HG02885 (cell line): ENCODE measurements at regions not wholly inside any gene's neighbourhood (a gene's known extent, or its start where the extent isn't known, plus 50 kb on each side); places are given as distances from the start of the nearest gene placed in this dataset.

ENCODE experiments used
- ATAC-seq: cut with Tn5 transposase; IDR thresholded peaks from one replicate; pipeline ENCODE4 v1.9.1; 2021; ENCODE audit warnings: mild to moderate bottlenecking; ENCODE audit not compliant: unreplicated experiment, poor library complexity

DNA sequence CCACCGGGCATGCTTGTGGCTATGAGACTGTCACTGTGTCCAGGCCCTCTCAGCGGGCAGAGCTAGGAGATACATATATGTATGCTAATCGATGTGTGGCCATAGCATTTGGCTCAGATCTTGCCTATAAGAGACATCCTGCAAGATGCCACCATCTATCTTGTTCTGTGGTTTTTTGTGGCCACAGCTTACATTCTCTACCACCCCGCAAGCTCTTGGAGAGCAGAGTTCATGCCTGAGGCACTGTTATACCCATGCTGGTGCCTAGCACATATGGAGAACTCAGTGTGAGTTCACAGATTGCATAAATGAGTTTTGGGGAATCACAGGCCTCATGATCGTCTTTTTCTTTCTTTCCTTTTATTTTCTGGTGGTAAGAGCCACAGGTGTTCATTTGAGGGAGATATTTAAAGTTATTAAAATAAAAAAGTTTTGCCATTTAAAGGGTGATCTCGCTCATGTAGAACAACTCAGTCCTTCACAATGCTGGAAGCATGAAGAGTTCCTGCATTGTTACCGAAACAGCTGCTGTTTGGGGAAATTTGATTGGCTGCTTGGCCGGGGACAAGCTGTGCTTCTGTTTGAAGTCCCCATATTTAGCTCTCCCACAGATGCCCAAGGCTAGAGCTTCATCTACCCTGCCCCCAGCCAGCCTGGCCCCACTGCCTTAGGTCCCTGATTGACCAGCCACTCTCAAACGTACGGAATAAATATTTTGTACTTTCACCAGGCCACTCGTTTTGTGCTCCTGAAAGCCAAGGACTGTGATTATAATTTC is 169.2 kb upstream of the MAP1B start:
- no peak for ATAC-seq

DNA sequence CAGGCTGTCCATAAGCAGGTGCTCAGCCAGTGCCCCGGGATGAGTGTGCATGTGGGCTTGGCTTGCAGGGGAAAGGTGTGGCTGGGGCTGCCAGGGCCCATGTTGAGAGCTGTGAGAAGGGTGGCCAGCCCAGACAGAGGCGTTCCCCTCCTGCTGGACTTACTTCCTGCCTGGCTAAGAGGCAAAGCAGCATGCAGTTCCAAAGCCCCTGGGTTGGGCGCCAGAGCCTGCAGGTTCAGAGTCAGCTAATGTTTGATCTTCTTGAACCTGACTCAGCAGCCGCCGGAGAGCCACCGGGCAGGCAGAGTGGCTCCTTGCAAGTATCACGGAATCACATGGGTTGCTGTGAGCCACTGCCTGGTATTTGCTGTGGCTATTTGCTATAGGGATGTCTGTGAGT is 168.4 kb upstream of the MAP1B start:
- ATAC-seq, result no peak

DNA sequence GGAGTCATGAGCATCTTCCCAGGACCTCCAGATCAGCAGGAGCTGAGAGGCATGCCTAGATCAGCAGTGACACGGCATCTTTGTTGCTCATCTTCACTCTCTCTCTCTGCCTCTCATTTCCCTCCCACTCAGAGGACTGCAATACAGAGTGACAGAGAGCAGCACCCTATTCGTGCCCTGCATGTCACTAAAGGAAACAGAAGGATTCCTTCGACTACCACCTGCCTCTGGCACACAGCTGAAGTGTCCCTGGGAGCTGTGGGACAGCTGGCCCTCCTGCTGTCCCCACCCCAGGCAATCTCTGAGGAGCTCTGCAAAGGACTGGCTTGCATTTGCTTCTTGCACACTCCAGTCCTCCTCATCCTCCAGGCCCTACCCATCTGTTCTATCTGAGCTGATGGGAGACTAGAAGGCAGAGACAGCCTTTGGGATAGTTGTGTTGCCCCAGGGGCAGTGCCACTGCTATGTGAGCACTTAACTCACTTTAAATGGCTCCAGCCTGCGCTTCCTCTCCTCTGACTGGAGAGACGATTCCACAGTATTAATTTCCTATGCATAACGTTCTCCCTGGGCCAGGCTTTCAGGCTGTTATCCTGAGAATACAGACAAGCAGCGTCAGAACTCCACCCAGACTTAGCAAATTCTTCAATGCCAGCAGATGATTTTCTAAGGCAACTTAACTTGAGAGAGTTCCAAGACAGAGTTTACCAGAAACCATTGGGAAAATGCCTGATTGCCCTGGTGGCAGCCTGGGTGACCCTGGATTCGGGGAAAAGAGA is 167.6 kb upstream of the MAP1B start:
- ATAC-seq, result no peak

DNA sequence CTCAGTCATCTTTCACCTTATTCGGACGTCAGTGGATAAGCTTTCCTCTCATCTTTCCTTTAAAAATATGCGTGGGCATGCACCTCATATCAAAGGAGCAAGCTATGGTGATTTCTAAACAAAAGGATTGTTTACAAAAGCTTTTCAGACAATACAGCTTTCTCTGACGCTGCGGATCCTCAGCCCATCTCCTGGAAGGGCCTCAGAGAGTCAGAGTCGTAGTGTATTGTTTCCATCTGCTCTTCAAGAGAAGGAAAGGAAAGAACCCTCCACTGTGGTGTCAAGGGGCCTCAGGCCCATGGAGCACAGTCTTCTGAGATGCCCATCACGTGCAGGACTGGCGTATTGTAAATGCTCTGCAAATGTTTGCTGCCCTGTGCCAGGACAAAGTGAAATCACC is 163.4 kb upstream of the MAP1B start:
- no peak for ATAC-seq

DNA sequence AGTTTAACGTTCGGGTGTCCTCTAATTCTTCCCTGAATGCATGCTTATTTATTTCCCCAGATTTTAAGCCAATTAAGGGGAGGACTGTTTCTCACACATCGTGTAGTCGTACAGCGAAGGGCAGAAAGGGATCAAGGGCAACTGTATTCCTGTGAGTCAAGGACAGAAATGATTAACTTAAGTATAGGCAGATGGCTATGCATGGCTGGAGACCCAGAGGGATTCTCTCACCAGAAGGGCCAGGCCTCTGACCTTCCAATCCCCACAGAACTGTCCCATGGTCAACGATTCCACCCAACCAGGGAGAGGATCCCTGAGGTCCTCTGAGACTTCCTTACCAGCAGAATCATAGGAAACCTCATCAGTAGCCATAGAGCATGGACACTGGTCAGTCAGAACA is 161.8 kb upstream of the MAP1B start:
- ATAC-seq, result no peak

DNA sequence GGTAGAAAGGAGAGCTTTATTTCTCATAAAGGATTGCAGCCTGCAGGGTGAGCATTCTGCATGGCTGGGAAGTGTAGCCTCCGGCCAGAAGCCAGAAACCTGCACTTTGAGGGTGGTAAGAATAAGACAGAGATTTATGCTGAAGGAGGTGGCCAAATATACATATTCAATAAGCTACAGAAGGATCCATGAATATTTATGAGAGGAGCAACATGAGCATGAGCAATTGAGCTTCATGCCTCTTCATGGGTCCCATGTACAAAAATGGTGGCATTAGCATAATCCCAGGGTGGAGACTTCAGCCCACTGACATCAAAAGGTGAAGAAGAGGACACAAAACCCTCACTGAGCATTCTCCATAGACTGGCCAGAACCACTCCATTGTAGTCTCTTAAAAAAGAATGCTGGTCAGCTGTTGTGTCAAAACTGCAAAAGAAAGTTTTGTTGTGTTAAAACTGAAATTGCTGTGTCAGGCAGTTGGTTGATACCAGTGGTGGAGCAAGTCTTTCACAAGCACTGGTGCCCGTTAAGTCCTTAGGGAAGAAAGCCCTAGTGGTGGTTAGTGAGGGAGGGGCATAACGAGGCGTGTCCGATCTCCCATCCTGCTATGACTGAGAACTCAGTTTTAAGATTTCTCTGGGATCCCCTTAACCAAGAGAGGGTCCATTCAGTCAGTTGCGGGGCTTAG is 160.8 kb upstream of the MAP1B start:
- no peak for ATAC-seq

DNA sequence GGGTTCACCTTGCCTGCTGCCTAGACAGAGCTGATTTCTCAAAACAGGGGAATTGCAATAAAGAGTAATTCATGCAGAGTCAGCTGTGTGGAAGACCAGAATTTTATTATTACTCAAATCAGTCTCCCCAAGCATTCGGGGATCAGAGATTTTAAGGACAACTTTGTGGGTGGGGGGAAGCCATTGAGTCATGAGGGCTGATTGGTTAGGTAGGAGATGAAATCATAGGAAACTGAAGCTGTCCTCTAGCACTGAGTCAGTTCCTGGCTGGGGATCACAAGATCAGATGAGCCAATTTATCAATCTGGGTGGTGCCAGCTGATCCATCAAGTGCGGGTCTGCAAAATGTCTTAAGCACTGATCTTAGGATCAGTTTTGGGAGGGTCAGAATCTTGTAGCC is 159.1 kb upstream of the MAP1B start:
- no peak for ATAC-seq

DNA sequence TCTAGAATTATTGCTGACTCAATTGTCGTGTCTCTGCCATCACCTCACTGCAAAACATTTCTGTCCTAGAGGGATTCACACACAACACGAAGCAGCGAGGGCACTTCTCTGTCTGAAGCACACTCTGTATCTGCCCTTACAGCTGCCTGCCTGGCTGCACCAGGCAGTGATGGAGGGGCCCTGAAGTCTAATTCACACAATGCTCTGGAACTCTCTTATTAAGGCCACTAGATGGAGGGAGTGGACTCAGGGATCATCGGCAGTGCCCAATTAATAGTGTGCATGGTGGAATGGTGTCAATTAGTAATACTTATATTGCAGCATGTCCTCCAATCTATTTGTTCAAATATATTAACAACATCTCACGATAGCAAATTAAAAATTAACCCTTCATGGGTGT is 157.5 kb upstream of the MAP1B start:
- no peak for ATAC-seq

DNA sequence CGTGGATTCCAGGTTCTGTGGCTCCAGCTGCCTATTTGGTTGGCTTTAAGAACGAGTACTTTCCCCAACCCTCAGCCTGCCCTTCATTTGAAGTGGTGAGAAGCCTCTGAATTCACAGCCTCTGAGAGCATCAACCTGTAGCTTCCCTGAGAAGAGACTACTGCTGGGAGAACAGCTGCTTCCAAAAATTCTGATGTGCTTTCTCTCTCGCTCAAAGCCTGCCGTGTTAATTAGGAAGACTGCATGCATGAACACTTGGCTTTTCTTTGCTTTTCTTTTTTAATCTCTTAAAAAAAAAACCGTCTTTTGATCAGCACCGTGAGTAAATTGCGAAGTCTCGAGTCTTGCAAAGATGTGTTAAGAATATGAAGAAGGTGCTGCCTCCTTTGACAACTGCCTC is 153.4 kb upstream of the MAP1B start:
- no peak for ATAC-seq

DNA sequence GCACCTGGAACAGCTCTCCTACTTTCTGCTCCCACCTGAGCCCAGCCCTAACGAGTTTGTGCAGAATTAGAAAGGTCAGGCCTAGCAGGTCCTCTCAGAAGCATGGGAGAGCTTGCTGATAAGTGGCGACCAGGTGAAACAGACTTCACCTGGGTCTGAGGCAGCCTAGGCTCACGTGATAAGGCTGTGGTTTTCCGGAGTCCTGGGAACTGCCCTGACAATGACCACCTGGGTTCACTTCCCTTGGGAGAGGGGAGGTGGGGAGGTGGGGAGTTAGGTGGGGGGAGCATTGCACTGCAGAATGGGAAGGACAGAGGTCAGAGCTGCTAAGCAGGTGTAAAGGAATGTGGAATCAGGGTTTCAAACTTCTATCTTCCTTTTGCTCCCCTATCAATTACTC is 152.9 kb upstream of the MAP1B start:
- no peak for ATAC-seq

DNA sequence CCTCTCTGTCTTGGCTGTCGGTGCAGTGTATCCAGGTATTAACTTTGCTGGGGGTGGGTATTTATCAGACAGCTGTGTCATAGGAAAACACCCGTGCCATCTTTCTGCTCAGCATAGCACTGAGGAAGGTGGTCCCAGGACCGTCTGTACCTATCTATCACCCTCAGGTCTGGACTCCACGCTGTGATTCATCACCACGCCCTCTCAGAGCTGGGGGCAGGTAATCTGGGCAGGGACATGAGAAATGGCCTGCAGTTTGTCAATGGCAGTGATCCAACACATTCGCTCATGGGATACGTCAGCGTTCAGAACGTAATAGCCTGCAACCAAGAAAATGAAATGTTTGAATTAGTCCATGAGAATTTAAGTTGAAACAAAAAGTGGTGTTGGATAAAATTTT is 151.6 kb upstream of the MAP1B start:
- no peak for ATAC-seq

DNA sequence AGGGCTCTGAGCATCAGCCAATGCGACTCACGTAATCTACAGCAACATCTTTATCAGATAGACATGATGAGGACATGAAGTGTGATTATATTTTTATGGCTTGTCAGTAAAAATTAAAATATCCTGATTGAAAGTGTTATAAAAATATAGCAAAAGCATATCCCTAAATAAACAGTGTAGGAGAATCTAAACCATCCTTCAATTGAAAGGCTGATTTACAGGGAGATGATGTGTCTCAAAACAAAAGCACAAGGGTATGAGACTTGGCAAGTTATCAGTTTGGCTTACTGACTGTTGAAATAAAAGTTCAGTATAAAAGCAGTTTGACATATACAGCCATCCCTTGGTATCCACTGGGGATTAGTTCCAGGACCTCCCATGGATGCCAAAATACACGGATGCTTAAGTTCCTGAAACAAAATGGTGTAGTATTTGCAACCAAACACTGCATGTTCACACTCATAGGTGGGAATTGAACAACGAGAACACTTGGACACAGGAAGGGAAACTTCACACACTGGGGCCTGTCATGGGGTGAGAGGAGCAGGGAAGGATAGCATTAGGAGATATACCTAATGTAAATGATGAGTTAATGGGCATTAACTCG is 149.9 kb upstream of the MAP1B start:
- no peak for ATAC-seq

DNA sequence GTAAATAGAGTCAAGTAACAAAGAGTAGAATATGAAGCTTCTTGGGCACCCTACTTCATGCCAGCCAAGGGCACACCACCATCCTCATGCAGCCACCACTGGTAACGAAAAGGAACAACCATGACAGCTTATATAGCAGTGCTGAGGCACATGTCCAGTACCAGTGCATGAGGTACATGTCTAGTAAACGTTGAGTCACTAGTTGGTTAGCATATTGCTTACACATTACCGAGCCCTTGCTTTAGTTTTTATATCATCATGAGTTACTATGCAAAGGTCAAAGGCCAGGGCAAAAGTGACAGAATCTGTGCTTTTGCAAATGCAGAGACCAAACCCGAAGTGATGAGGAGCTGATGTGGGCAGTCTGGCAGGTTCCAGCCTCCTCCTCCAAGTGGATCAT is 147.1 kb upstream of the MAP1B start:
- ATAC-seq, result no peak

DNA sequence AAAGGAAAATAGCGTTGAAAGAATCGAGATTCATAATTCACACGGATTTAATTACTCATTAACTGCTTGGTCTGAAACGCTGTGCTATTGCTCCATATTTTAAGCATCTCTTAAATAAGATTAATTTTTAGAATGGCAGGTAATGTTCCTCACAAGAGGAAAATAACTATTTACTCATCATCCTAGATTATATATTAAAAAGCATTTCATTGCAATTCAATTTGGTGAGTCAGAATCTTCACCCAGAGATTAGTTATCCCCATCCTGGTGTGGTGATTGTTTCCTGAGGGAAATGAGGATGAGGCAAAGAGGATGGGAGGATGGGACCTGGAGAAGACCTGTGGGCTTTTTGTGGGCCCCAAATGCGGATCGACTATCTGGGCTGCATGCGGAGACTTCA is 145.5 kb upstream of the MAP1B start:
- no peak for ATAC-seq

DNA sequence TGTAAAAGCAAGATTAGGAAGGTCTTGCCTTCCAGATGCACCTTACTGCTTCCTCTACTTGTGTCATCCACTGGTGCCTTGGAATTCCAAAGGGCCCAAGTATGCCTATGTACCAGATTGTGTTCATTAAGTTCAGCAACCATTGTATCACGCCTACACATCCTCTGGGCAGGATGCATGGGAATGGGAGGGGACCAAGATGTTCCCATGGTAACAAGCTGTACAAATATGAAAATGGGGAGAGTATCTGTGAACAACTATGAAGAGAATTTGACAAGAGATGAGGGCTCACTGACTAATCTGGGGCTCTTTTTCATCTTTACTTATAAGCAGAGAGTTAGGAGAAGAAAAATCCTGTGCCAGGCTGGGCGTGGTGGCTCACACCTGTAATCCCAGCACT is 137.8 kb upstream of the MAP1B start:
- ATAC-seq, result no peak

DNA sequence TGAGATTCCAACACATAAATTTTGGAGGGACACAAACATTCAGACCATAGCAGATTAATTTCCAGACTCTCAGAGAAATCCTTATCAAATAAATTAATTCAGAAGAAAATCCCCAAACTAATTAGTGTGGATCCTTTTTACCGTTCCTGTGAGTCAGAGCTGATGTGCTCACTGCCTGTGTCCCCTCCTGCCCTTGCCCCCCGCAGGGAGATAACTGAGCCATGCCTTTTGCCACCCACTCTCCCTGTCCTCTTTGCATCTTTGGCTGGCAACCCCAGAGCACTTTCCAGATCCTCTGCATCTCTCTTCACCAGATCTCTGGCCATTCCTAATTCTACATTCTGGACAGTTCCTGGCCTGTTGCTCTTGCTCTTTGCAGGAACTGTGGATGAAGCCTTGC is 135.4 kb upstream of the MAP1B start:
- ATAC-seq, result no peak

DNA sequence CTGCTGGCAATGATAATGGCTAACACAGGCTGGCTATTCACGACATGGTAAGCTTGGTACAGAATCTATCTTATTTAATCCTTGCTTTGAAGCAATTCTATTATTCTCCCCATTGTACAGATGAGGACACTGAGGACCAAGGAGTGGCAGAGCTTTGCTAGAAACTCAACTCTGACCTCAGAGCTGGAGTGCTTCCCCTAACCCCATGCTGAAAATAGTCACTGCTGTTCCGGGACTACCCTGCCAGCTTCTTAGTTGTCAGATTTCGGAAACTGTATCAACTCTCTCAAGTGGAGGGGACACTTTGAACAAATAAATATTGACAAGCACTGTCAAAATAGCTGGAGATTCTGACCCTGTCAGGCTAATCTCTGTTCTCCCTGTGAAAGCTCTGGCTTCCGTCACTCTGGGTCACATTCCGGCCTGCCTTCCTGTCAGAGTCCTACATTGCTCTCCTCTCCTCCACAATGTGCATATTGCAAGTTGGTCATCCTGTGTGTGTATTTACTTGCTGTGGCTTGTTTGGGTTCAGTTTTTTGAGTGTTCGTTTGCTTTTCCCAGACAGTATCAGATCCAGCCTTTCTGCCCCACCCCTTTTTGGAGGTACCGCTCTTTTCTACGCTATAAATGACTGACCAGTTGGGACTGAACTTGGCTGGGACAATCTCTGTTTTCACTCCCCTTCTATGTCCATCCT is 134.3 kb upstream of the MAP1B start:
- ATAC-seq, result no peak

DNA sequence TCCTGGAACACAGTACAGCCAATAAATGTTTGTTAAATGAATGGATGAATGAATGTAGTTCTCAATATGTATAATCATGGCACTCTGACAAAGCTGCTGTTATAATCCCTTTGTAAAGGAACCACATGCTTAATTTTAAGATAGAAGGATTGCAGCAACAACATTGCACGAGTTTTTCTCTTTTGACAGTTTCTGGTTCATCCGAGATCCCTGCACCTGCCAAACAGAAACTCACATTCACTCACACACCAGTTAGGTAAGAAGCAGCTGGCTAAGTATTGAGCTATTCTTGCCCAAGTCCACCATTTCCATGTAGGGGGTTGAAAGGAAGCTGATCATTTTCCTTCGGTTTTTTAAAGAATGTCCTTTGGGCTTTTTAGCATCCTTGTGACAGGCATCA is 133.7 kb upstream of the MAP1B start:
- ATAC-seq, result no peak

DNA sequence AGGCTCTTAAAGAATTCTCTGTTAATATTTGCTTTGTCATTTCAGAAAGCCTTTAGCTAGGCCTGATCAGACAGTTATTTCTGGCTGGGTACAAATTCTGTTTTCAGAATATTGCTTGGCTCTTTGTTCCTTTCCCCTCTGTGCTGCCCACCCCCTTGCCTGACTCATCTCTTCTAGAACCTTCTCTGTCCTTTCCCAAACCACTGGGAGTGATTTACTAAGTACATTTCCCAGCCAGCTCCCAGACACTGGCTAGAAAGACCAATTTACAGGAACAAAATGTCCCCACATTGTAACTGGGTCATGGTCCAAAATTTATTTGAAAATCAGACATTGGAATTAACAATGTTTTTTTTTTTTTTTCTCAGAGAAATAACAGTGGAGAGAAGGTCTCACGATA is 133.1 kb upstream of the MAP1B start:
- ATAC-seq, result no peak

DNA sequence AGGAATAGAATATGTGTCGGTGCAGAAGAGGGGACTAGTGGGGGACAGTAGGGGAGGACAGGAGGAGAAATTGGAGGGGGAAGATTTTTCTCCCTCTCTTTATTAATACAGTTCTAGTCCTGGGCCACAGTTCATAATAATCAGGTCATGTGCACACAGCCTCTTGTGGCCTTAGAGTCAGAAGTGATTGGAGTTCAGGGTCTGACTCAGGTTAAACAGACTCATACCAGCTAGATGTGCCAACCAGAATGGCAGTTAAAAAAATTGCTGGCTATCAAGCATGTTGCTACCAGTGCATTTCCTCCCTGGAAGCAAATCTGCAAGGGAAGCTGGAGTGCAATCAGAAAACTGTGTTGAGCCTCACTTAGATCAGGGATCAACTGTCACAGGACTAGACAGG is 132.7 kb upstream of the MAP1B start:
- ATAC-seq, result no peak
